AG09319 (cell line): ENCODE measurements at regions not wholly inside any gene's neighbourhood (a gene's known extent, or its start where the extent isn't known, plus 50 kb on each side); places are given as distances from the start of the nearest gene placed in this dataset.

Experiments
- DNase-seq: peaks from one replicate; pipeline ENCODE4 v3.0.0-alpha.2; 2010; ENCODE audit warnings: low read depth; ENCODE audit errors: extremely low read depth
- TF ChIP-seq, protein P1 (sequence below): IDR thresholded peaks from 2 replicates; pipeline ENCODE4 v1.5.1; 2011; ENCODE audit warnings: low read depth, mild to moderate bottlenecking, inconsistent platforms, low read length, moderate library complexity

DNA sequence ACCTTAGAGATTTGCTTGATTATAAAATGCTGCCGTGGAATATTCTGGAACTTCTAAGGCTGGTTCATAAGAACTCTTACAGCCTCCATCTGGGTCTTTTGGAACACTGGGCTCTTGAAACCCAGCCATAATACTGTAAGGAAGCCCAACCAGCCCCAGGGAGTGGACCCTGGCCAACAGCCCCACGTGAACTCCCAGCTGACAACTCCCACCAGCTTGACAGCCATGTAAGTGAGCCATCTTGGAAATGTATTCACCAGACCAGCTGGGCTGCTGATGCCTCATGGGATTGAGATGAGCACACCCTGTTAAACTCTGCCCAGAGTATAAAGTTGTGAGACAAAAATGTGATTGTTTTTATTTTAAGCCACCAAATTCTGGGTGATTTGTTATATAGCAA, 378.7 kb upstream of the RAG2 start:
- TF ChIP-seq, protein P1, sequence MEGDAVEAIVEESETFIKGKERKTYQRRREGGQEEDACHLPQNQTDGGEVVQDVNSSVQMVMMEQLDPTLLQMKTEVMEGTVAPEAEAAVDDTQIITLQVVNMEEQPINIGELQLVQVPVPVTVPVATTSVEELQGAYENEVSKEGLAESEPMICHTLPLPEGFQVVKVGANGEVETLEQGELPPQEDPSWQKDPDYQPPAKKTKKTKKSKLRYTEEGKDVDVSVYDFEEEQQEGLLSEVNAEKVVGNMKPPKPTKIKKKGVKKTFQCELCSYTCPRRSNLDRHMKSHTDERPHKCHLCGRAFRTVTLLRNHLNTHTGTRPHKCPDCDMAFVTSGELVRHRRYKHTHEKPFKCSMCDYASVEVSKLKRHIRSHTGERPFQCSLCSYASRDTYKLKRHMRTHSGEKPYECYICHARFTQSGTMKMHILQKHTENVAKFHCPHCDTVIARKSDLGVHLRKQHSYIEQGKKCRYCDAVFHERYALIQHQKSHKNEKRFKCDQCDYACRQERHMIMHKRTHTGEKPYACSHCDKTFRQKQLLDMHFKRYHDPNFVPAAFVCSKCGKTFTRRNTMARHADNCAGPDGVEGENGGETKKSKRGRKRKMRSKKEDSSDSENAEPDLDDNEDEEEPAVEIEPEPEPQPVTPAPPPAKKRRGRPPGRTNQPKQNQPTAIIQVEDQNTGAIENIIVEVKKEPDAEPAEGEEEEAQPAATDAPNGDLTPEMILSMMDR = no peak
- no peak for DNase-seq

DNA sequence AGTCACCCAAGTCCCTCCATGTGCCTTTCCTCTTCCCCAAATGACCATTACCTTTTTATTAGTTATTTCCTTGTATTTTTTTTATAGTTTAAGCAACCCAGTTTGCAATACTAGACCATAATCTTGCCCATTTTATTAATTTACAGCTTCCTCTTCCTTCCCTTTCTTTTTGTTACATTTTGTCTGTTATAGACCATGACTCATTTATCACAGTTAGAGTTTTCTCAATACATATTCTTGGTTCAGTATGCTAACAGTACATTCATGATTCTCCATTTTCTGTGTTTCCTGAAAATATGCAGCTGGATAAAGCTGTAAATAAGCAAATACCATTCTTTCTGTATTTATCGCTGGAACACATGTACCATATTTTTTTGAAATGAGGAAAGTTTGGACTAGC, 376.7 kb upstream of the RAG2 start:
- DNase-seq = no peak
- TF ChIP-seq, protein P1 = no peak

DNA sequence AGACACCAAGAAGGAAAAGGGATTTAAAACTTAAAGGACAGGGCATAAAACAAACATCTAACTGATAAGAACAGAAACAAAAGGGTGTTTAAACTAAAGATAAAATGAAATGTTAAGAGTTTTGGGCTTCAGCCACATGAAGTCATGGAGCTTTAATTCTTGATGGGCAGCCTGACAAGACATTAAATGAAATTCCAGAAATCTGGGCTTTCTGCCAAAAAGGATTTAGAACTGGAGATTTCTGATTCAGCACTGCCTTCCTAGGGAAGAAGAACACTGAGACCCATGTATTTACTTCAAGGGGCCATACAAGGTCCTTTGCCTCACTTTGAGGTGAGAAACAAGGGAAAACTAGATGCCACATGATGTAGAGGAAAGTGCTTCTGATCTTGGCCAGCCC, 355.9 kb upstream of the RAG2 start:
- DNase-seq = no peak
- TF ChIP-seq, protein P1 = no peak

DNA sequence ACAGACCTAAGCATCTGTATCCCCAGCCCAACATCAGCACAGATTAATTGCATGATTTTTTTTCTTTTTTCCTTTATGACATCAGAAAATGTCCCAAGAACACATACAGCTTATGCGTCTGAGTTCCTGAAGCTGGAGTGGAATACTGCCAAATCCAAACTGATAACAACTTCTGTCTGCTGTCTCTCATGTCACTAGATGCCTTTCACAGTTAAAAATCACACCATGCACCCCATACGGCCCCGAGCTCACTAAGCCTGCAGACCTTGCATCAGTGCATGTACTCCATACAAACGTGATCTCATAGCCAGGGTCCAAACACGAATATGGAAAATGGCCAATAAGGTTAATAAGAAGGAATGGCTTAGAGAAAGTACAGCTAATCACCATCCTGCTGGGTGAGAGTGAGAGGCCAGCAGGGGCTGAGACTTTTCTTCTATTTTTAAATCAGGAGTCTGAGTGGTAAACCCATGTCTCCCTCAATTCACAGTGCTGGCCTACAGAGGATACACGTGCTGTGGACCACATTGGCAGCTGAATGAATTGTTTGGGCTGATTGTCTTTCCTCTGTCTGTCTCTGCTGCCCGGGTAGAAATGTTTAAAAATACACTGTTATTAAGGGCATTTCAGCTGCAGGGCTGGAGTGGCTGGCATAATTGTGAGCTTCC, 350.6 kb upstream of the RAG2 start:
- TF ChIP-seq, protein P1 = no peak
- no peak for DNase-seq

DNA sequence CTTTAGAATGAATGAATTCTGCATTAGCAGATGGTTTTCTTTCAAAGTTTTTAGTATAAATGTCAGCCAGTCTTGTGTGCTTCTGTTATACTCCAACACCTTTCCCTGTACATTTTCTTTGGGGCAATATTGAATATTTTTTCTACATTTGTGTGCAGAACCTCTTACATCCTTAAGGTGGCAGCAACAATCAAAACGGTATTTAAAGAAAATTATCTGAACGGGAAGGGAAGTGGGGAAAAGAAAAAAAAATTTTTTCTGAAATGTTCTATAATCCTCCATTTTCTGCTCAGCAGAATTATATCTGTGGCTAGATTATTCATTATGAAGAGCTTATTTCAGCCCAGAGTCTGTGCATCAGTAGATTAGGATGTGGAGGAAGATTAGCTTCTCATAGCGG, 347.3 kb upstream of the RAG2 start:
- TF ChIP-seq, protein P1 = peak; percentile 29
- DNase-seq = no peak

DNA sequence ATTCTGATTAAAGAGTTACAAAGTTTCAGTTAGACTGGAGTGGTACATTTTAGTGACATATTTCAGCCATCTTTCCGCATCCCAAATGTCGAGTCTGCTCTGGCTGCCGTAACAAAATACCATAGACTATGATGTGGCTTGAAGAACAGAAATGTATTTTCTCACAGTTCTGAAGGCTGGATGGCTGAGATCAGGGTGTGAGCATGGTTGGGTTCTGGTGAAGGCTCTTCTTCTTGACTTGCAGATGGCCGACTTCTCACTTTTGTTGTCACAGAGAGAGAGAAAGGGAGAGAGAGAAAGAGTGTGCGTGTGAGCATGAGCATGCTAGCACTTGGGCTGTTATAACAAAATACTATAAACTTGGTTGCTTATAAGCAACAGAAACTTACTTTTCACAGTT, 335.4 kb upstream of the RAG2 start:
- TF ChIP-seq, protein P1 = no peak
- DNase-seq = no peak

DNA sequence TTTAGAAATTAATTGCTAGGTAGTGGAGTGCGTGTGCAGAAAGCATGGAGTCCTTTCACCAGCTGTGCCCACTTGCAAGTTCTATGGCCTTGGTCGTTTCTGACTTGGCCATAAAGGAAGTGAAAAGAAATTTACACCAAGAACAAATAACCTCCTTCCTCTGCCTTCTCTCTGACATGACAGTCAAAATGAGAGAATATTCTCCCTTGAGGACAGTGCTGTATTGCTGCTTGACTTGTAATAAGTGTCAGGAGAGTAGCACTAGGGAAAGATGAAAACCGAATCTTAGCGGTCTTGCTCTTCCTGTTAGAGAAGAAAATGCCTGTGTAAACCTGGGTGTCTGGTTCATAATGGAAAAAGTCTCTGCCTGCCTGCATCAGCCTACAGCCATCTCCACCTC, 333.1 kb upstream of the RAG2 start:
- DNase-seq = no peak
- TF ChIP-seq, protein P1 = no peak
